HCT116 (cell line): ENCODE measurements at regions not wholly inside any gene's neighbourhood (a gene's known extent, or its start where the extent isn't known, plus 50 kb on each side); places are given as distances from the start of the nearest gene placed in this dataset.

Experiments
- CBX3 ChIP-seq: IDR thresholded peaks from 2 replicates; pipeline ENCODE4 v1.6.1; 2012; ENCODE audit warnings: low read depth
- EZH2 ChIP-seq: fragments of 200-600 bp; sonication (generic); IDR thresholded peaks from 2 replicates; pipeline ENCODE4 v1.6.1; 2017; ENCODE audit warnings: antibody characterized with exemption, mixed run types
- EZH2phosphoT487 ChIP-seq: fragments of 200-600 bp; IDR thresholded peaks from 2 replicates; pipeline ENCODE4 v1.6.1; 2018; ENCODE audit warnings: antibody characterized with exemption, borderline replicate concordance
- FOSL1 ChIP-seq: IDR thresholded peaks from 2 replicates; pipeline ENCODE4 v1.6.1; 2012; ENCODE audit warnings: low read depth
- POLR2A ChIP-seq: IDR thresholded peaks from 2 replicates; pipeline ENCODE4 v1.7.0; 2011; ENCODE audit warnings: borderline replicate concordance; ENCODE audit not compliant: insufficient read depth, insufficient read length; ENCODE audit errors: extremely low read depth
- POLR2AphosphoS5 ChIP-seq: IDR thresholded peaks from 2 replicates; pipeline ENCODE4 v1.6.1; 2011; ENCODE audit warnings: mild to moderate bottlenecking, low read depth, low read length, moderate library complexity
- RAD21 ChIP-seq: IDR thresholded peaks from 2 replicates; pipeline ENCODE4 v1.6.1; 2012; ENCODE audit warnings: low read depth, mild to moderate bottlenecking
- SIN3A ChIP-seq: IDR thresholded peaks from 2 replicates; pipeline ENCODE4 v1.6.1; 2012; ENCODE audit warnings: low read depth
- TF ChIP-seq, protein P1 (sequence below), 3 experiments: fragments of 200-600 bp in 1 of 3; sonication (generic) in 1 of 3; IDR thresholded peaks in 2 of 3; conservative IDR thresholded peaks in 1 of 3; 2 replicates each; pipeline ENCODE4 v1.5.1; 2012 to 2017; ENCODE audit warnings: low read depth in 2 of 3, low read length in 2 of 3, antibody characterized with exemption in 1 of 3, borderline replicate concordance in 1 of 3, control low read depth in 1 of 3, mild to moderate bottlenecking in 1 of 3, mixed read lengths in 1 of 3, mixed run types in 1 of 3, moderate library complexity in 1 of 3; ENCODE audit not compliant: insufficient read depth in 1 of 3
- TF ChIP-seq, protein P2 (sequence below): IDR thresholded peaks from 2 replicates; pipeline ENCODE4 v1.6.1; 2012
- TF ChIP-seq, protein P3 (sequence below): IDR thresholded peaks from 2 replicates; pipeline ENCODE4 v1.6.1; 2012

DNA sequence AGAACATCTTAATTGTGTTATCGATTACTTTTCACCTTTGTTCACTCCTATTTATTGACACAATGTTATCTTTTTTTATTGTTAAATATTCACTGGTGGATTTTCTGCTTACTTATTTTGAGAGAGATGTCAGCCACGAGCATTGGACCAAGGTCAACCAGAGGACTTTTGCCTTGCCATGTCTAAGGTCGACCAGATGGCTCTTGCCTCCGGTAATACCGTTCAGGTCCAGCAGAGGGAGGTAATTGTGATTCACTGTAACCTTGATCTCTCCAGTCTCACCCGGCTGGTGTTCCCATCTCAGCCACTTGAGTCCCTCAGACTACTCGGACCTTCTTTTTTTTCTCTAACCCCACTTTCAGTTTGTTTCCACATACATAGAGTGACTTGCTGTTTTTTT lies 1438.1 kb downstream of the UQCRFS1 start:
- TF ChIP-seq EZH2 (no peak), POLR2A (no peak), POLR2AphosphoS5 (no peak), FOSL1 (no peak), EZH2phosphoT487 (no peak), SIN3A (no peak), RAD21 (no peak), CBX3 (no peak)
- TF ChIP-seq, protein P1, sequence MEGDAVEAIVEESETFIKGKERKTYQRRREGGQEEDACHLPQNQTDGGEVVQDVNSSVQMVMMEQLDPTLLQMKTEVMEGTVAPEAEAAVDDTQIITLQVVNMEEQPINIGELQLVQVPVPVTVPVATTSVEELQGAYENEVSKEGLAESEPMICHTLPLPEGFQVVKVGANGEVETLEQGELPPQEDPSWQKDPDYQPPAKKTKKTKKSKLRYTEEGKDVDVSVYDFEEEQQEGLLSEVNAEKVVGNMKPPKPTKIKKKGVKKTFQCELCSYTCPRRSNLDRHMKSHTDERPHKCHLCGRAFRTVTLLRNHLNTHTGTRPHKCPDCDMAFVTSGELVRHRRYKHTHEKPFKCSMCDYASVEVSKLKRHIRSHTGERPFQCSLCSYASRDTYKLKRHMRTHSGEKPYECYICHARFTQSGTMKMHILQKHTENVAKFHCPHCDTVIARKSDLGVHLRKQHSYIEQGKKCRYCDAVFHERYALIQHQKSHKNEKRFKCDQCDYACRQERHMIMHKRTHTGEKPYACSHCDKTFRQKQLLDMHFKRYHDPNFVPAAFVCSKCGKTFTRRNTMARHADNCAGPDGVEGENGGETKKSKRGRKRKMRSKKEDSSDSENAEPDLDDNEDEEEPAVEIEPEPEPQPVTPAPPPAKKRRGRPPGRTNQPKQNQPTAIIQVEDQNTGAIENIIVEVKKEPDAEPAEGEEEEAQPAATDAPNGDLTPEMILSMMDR (IDR thresholded peaks at IDR 0.05 in 2 of 3, conservative IDR thresholded peaks at IDR 0.05 in 1 of 3; ENCODE audit: borderline replicate concordance in 1 of 3, insufficient read depth in 1 of 3, low read depth in 2 of 3, low read length in 2 of 3) = peak in 2 of 3 experiments; percentile 47 to 61; a peak in 4 of 6 replicates
- TF ChIP-seq, protein P2, sequence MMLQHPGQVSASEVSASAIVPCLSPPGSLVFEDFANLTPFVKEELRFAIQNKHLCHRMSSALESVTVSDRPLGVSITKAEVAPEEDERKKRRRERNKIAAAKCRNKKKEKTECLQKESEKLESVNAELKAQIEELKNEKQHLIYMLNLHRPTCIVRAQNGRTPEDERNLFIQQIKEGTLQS = no peak
- TF ChIP-seq, protein P3, sequence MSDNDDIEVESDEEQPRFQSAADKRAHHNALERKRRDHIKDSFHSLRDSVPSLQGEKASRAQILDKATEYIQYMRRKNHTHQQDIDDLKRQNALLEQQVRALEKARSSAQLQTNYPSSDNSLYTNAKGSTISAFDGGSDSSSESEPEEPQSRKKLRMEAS = no peak
